ENCODE measurements at regions not wholly inside any gene's neighbourhood (a gene's known extent, or its start where the extent isn't known, plus 50 kb on each side); places are given as distances from the start of the nearest gene placed in this dataset.

- DNase-seq (ENCODE audit: extremely low read depth, low read depth) = no peak
- TF ChIP-seq, protein P1, sequence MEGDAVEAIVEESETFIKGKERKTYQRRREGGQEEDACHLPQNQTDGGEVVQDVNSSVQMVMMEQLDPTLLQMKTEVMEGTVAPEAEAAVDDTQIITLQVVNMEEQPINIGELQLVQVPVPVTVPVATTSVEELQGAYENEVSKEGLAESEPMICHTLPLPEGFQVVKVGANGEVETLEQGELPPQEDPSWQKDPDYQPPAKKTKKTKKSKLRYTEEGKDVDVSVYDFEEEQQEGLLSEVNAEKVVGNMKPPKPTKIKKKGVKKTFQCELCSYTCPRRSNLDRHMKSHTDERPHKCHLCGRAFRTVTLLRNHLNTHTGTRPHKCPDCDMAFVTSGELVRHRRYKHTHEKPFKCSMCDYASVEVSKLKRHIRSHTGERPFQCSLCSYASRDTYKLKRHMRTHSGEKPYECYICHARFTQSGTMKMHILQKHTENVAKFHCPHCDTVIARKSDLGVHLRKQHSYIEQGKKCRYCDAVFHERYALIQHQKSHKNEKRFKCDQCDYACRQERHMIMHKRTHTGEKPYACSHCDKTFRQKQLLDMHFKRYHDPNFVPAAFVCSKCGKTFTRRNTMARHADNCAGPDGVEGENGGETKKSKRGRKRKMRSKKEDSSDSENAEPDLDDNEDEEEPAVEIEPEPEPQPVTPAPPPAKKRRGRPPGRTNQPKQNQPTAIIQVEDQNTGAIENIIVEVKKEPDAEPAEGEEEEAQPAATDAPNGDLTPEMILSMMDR (IDR thresholded peaks at IDR 0.05; ENCODE audit: low read depth, low read length) = no peak
Measured at GRCh38 chr11:98771791-98772190, 249.0 kb upstream of the CNTN5 start.

DNA sequence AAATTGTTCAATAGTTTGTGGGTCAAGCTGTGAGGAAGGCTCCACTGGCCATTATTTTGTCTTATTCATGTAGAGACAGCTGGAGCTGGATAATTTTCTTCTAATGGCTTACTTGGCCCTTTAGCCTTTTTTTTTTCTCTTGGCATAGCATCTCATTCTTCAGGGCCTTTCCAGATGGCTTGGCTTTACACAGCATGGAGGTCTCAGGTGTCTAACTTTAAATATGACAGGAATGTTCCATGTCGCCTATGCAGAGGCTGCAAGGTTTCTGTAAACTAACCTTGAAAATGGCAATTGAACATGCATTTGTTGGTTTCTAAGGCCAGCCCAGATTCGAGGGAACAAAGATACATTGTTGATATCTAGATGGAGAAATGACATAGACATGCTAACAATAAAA lies 247.9 kb upstream of the CNTN5 start:
- no peak for DNase-seq (ENCODE audit: extremely low read depth, low read depth)
- TF ChIP-seq, protein P1 (IDR thresholded peaks at IDR 0.05; ENCODE audit: low read depth, low read length) = no peak

- no peak for DNase-seq (ENCODE audit: extremely low read depth, low read depth)
- TF ChIP-seq, protein P1 (IDR thresholded peaks at IDR 0.05; ENCODE audit: low read depth, low read length) = no peak
Measured at GRCh38 chr11:98793276-98793675, 227.5 kb upstream of the CNTN5 start.

GRCh38 chr11:98798333-98798732 lies 222.4 kb upstream of the CNTN5 start:
- TF ChIP-seq, protein P1 (IDR thresholded peaks at IDR 0.05; ENCODE audit: low read depth, low read length) = no peak
- no peak for DNase-seq (ENCODE audit: extremely low read depth, low read depth)

GRCh38 chr11:98800696-98801095 lies 220.1 kb upstream of the CNTN5 start:
- TF ChIP-seq, protein P1 (IDR thresholded peaks at IDR 0.05; ENCODE audit: low read depth, low read length) = no peak
- no peak for DNase-seq (ENCODE audit: extremely low read depth, low read depth)

GRCh38 chr11:98828986-98829708 lies 191.6 kb upstream of the CNTN5 start:
- no peak for DNase-seq (ENCODE audit: extremely low read depth, low read depth)
- TF ChIP-seq, protein P1 (IDR thresholded peaks at IDR 0.05; ENCODE audit: low read depth, low read length) = no peak

GRCh38 chr11:98829971-98830370 lies 190.8 kb upstream of the CNTN5 start:
- TF ChIP-seq, protein P1 (IDR thresholded peaks at IDR 0.05; ENCODE audit: low read depth, low read length) = no peak

More at GRCh38 chr11:98829971-98830370, 190.8 kb upstream of the CNTN5 start:
- no peak for DNase-seq (ENCODE audit: extremely low read depth, low read depth)

All from AG09319 (cell line).